A172 (cell line): ENCODE measurements at regions not wholly inside any gene's neighbourhood (a gene's known extent, or its start where the extent isn't known, plus 50 kb on each side); places are given as distances from the start of the nearest gene placed in this dataset.
A peak's percentile ranks its signal among the peaks of the same experiment; 100 is the strongest.
"Not testable (repeated sequence)": the region's sequence is repeated elsewhere in the genome, so short reads cannot be mapped to it uniquely, and the experiment has no call there.

Source experiments
- DNase-seq: peaks from one replicate; pipeline ENCODE4 v3.0.0-alpha.2; 2015; ENCODE audit warnings: low spot score

DNA sequence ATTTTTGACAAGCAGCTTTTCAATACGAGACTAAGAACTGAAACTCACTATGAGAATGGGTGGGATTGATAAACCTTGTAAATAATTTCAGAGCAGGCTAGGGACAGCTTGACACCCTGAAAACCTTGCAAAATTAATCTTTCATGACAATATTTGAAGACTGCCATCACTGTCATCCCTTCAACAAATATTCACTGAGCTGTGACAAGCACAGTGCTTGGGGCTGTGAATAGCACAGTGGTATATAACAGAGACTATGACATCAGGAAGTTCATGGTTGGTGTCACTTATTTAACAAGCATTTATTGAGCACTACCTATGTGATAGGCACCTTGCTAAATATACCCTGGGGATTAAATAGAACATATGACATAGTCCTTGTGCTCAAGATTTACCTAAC is 741.0 kb upstream of the RIOK2 start:
- DNase-seq = no peak

DNA sequence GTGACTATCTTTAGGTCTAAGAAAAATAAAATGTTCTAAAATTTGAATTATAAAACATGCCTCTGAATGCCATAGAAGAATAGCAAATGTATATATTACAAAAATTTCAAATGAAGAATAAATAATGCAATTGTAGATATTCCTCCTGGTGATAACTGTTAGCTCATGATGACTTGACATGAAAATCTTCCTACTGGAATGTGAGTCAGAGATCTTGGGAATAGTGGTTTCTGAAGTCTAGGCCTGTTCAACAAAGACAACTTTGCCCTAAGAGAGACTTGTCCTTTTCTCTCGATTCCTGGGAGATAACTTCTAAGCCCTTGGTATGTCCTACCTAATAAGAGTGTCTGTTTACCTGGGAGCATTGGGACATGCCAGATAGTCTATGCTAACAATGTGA is 746.3 kb upstream of the RIOK2 start:
- DNase-seq = no peak

DNA sequence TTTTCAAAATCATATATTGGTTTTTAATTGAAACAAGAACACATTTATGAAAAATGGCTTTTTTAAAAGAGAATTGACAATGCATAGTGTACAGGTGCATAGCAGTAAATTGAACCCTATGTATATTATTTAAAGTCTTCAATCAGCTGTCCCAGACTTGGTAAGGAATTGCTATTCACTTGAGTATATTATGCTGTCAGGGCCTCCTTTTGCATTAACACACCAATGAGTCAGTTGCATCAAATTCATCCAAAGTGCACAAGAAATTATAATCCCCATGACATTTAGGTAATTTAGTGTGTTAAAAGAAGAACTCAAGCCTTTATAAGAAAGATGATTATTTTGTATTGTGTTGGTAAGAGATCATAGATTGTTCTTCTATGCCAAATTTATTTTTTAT is 748.8 kb upstream of the RIOK2 start:
- no peak for DNase-seq

DNA sequence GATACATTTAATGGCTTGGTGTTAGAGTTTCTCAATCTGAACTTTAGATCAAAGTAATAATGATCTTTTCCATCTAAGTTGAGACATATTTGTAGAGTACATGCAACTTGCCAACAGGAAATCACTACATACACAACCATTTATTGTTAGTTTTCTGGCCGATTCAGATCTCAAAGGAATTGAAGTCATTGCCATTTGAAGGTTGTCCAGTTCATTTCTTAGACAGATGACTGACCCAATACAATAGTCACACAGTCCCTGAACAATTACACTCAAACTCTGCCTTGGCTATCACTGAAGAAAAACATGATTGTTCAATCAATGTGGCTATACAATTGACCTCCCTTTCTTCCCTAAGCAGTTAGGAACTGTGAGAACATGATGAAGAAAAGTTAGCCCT is 753.2 kb upstream of the RIOK2 start:
- DNase-seq = no peak

DNA sequence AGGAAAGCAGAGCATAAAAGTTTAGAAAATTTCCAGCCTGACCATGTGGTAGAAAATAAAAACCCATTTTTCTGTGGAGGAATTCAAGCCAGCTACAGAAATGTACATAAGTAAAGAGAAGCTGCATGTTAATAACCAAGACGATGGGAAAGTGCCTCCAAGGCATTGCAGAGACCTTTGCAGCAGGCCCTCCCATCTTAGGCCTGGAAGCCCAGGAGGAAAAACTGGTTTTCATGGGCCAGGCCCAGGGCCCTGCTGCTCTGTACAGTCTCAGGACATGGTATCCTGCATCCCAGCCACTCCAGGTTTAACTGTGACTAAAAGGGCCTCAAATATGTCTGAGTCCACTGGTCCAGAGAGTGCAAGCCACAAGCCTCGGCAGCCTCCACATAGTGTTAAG is 754.8 kb upstream of the RIOK2 start:
- no peak for DNase-seq

DNA sequence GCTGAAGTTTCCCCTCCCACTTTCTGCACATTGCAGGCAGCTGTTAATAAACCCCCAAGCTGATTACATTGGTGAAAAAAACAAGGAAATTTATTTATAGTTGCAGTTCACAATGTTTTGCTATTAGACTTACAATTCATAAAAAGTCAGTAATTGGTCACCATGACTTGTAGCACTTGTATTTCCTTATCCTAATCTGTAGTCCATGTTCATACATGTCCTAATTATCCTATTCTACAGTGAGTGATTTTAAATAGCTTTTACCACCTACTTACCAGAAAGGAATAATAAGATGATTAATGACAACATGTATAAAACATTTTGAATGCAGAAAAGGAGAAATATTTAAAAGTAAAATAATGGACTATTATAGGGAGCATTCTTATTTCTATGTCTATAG is 760.0 kb upstream of the RIOK2 start:
- DNase-seq = no peak

DNA sequence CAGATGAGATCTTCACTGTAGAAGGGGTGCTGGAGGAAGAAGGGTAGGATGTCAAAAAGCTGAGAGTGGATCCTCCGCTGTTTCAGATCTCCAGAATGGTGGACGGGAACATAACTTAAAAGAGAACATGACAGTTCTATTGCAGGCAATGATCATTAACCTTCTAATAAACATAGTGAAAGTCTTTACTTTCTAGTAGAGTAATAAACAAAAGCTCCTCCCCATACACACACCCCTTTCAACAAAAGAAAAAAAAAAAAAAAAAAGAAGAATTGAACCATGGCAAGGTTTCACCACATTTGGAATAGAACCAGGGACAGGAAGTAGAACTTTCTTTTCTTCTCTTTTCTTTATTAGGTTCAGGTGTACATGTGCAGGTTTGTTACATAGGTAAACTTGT is 768.1 kb upstream of the RIOK2 start:
- DNase-seq = no peak

DNA sequence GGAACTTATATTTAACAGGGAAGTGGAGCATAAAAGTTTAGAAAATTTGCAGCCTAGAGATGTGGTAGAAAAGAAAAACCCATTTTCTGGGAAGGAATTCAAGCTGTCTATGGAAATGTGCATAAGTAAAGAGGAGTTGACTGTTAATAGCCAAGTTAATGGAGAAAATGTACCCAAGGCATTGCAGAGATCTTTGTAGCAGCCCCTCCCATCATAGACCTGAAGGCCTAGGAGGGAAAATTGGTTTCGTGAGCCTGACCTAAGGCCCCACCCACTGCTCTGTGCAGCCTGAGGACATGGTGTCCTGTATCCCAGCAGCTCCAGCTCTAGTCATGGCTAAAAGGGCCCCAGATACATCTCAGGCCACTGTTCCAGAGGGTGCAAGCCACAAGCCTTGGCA is 772.4 kb upstream of the RIOK2 start:
- no peak for DNase-seq

DNA sequence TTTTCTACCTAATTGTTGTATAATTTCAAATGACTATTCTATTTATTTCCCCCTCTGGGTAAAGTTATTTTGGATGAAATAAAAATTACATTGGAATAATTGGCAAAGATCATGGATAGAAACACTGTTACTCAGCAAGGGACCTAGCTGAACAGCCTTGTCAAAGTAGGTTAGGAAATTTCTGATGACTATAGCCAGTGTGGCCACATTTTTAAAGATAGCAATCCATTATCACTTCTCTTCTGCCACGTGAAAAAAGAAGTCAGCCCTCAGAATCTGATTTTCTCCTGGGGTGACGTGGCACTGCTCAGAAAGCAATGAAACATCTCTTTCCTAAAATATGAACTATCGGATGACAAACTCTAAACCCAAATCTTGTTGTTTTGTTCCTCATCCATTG is 784.2 kb upstream of the RIOK2 start:
- DNase-seq = no peak

DNA sequence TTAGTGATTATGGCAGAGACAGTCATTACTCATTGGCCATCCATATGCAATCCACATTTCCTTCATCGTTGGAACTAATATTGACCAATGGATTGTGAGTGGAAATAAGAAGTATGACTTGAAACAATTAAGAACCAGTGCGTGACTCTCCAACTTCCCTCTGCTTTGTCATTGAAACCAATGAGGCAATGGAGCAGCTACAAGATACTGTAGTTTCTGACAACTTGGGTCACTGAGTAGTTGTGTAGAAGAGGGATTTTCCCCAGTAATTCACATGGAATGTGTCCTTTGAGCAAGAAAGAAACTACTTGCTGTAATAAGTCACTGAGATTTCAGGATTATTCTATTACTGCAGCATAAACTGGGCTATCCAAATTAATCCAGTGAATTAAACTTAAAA is 785.3 kb upstream of the RIOK2 start:
- no peak for DNase-seq

DNA sequence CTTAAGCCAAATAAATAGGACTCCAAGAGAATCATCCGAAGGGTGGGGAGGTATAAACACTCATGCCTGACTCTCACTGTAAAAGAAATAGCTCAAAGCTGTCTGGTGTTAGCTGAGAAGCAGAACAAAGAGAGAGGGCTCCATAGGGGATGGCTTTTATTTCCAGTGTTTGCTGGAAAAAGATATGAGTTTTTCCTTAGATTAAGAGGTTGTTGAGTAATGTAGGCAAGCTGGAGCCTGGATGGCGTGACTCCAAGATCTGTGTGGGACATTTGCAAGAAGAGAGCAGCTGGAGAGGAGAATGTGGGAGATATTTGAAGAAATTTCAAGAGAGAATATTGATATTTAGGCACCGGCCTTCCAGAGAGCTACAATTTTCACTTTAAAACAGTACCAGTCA is 793.7 kb upstream of the RGMB start:
- DNase-seq = no peak

DNA sequence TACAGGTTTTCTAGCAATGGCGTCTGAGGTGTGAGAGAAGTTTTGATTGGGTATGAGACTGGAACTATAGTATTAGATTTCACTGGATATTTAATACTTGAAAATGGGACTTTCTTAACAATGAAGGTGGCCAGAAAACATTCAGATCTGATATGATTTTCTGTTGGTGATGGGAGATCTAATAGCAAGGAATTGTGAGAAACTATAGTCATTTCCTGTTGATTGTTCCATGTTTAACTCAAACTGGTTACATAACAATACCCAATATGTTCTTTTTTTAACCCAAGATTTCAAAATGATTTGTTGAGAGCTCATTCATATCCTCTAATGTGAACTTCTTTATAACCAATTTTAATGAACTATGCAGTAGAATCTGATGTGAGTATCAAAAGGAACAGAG is 793.2 kb upstream of the RGMB start:
- no peak for DNase-seq

DNA sequence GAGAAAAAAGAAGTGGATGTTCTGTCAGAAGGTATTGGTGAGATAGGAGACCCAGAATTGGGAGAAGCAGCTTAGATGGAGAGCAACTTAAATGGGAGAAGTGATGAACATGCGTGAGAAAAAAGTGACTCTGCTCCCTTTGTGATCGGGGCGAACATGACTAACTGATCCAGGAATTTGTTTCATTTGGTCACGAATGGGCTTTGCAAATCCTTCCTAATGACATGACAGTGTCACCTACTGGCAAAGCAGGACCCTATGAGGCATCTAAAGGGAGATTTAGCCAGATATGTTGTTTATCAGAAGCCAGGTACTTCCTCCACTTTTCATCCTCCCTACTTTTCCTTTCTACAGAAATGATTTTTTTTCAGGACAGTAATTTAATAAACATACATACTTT is 787.4 kb upstream of the RGMB start:
- DNase-seq = peak; percentile 23

DNA sequence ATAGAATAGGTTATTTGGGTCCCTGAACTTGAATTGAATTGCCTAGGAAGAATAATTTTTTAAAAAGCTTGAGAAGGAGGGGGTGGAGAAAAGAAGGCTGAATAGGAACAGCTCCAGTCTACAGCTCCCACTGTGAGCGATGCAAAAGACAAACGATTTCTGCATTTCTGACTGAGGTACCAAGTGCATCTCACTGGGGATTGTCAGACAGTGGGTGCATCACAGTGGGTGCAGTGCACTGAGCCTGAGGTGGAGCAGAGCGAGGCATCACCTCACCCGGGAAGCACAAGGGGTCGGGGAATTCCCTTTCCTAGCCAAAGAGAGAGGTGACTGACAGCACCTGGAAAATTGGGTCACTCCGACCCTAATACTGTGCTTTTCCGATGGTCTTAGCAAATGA is 782.2 kb upstream of the RGMB start:
- no peak for DNase-seq

DNA sequence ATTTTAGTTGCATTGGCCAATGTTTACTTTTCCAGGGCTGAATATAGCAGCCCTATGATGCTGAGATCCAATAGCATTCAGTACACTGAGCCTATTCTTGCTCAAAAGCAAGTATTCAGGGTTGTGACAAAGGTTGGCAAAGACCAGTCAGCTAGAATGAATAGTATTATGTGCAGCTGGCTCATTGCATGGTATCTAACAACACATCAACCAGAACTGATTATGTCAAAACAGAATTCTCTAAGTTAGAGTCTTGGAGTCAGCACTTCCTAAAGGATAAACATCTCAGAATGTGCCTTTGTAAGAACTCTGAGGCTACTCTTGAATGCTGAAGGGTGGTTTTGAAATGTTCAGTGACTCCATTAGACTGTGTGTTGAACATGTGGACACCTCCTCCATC is 774.5 kb upstream of the RGMB start:
- no peak for DNase-seq

DNA sequence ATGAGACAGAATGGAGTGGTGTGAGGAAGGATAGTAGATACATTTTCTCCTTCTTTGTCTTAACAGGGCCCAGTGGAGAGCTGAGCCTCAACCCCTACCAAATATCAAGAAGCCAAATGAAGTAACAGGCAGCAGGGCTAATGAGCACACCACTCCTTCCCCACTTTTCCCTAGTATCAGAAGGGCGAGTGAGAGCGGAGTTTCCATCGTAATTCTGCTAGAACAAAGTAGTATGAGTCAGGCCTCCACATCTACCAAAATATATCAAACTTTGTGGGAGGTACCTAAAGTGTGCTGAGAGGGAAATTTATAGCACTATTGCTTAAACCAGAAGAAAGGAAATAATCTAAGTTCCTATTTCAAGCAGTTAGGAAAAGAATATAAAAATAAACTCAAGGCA is 769.0 kb upstream of the RGMB start:
- no peak for DNase-seq

DNA sequence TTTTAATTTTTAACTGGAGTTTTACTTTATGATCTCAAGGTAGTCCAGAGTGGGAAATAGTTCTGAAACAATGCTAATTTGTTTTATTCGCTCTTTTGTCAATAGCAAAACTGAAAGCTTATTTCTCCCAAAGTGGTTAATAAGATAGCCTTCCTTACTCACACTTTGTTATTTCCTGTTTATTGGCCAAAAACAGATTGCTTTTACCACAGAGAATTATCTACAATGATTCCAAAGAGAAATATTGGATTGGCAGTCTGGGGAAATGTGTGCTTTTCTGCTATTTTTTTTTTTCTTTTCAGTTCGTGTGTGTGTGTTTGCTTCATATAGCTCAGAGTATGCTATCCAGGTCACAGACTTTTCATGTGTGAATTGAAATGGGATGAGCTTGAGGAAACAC is 756.7 kb upstream of the RGMB start:
- no peak for DNase-seq

DNA sequence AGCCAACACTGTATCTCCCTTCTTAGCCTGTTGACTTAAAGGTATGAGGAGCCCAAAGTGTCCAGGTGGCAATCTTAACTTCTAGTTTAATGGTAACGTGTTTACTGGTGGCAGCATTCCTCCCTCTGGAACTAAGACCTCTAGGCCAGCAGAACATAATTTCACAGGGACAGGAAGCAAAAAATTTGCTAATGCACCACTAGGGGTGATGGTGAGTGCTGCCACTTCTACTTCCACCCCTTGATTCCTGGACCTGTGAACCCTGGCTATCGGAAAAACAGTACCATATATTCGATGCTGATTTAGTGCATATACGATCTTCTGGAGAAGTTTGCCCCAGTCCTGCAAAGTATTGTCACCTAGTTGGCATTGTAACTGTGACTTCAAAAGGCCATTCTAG is 743.2 kb upstream of the RGMB start:
- DNase-seq = not testable (repeated sequence)

DNA sequence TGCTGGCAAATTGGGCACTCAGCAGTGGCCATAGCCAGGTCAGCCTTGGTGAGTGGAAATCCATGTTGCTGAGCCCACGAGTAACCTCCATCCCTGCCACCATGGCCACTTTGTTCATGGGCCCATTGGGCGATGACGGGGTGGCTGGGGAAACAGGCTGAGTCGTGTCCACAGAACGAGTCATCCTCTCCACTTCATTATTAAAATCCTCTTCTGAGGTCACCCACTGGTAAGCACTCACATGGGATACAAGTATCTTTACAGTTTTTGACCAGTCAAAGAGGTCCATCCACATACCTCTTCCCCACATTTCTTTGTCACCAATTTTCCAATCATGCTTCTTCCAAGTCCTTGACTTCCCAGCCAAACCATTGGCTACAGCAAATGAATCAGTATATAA is 742.4 kb upstream of the RGMB start:
- DNase-seq = peak; percentile 7

DNA sequence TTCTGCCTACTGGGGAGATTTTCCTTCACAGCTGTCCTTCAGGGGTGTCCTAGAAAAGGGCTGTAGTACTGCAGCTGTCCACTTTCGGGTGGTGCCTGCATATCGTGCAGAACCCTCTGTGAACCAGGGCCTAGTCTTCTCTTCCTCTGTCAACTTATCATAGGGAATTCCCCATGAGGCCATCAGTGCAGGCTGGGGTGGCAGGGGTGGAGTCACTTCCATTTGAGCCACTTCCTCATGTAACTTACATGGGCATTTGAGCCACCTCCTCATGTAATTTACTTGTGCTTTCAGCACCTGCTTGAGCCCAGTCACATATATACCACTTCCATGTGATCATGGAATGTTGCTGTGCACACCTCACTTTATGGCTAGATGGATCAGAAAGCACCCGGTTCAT is 742.0 kb upstream of the RGMB start:
- DNase-seq = no peak

DNA sequence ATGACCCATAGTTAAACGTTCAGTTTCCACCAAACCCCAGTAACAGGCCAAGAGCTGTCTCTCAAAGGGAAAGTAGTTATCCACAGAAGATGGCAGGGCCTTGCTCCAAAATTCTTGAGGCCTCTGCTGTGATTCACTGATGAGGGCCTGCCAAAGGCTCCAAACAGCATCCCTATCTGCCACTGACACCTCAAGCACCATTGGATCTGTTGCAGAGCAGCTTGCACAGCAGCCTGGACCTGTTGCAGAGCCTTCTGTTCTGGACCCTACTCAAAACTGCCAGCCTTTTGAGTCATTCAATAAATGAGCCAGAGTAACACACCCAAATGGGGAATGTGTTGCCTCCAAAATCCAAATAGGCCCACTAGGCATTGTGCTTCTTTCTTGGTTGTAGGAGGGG is 741.5 kb upstream of the RGMB start:
- no peak for DNase-seq

DNA sequence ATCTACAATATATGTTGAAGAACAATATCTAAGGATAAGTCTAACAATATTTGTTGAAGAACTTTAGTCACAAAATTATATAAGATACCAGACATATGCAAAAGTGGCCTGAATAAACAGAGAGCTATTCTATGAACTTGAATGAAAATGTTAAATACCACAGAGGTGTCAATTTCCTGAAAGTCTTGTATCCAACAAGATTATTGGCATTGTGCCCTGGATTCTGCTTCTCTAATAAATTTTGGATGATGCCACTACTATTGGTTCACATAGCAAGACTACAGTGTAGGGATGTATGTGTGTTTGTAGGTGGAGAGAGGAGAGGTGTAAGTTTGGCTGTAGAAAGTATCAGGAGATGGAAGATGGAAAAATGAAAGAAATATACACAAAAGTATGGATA is 731.8 kb upstream of the RGMB start:
- no peak for DNase-seq

DNA sequence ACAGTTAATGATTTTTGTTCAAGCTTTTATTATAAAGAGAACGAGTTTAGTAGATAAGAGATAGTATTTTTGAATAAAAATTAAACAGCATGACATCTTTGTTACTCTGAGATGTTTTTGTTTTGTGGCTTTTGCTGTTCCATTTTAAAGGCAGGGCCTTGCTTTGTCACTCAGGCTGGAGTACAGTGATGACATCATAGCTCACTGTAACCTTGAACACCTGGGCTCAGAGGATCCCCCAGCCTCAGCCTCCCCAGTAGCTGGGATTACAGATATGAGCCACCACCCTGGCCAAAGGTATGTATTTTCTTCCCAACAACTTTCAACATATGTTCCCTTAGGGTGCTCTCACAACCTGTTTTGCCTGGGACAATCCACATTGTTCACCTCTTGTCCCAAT is 730.9 kb upstream of the RGMB start:
- no peak for DNase-seq

DNA sequence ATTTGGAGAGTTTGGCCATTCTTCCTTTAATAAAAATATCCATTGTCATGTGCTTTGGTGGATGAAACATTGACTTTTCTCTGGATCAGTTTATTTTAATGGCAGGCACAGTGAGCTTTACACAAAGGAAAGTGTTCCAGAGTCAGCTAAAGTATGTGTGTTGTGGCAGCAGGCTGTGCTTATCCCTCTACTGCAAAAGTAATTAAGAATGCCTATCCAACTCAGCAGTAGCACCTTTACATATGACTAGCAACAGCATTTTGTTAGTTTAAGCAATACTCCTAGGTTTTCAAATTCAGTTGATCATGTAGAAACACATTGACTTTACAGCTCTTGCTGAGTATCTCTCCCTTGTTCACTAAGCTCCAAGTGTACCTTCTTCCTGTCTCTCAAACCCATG is 730.5 kb upstream of the RGMB start:
- no peak for DNase-seq

DNA sequence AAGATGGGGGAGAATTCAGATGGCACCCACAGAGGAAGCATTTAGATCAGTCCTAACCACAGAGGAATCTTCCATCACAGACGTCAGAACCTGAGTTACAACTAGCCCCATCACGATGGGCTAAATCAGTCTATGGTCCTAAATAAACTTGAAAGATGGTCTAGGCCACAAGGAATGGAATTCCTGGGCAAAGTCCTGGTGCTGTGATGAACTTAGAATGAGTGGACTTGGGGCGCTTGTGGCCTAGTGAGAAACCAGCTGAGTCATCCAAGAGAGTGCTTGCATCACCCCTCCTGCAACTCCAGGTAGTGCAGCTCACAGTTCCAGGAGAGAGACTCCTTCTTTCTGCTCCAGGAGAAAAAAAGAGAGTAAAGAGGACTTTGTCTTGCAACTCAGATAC is 722.9 kb upstream of the RGMB start:
- DNase-seq = peak; percentile 62
